PC-3 (cell line): ENCODE measurements at regions not wholly inside any gene's neighbourhood (a gene's known extent, or its start where the extent isn't known, plus 50 kb on each side); places are given as distances from the start of the nearest gene placed in this dataset.

Source experiments
- EZH2 ChIP-seq: fragments of 300-600 bp; sonication (generic); IDR thresholded peaks from one replicate; pipeline ENCODE4 v1.6.1; 2017; ENCODE audit warnings: antibody characterized with exemption, mild to moderate bottlenecking, low read length; ENCODE audit not compliant: unreplicated experiment
- TF ChIP-seq, protein P1 (sequence below): fragments of 300-600 bp; sonication (generic); conservative IDR thresholded peaks from 2 replicates; pipeline ENCODE4 v1.5.1; 2017; ENCODE audit warnings: antibody characterized with exemption, low read depth, mild to moderate bottlenecking, low read length

DNA sequence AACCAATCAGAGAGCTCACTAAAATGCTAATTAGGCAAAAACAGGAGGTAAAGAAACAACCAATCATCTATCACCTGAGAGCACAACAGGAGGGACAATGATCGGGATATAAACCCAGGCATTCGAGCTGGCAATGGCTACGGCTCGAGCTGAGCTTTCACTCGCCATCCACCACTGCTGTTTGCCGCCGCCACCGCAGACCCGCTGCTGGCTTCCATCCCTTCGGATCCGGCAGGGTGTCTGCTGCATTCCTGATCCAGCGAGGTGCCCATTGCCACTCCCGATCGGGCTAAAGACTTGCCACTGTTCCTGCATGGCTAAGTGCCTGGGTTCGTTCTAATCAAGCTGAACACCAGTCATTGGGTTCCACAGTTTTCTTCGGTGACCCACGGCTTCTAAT is 236.7 kb upstream of the DLGAP1 start:
- TF ChIP-seq, protein P1, sequence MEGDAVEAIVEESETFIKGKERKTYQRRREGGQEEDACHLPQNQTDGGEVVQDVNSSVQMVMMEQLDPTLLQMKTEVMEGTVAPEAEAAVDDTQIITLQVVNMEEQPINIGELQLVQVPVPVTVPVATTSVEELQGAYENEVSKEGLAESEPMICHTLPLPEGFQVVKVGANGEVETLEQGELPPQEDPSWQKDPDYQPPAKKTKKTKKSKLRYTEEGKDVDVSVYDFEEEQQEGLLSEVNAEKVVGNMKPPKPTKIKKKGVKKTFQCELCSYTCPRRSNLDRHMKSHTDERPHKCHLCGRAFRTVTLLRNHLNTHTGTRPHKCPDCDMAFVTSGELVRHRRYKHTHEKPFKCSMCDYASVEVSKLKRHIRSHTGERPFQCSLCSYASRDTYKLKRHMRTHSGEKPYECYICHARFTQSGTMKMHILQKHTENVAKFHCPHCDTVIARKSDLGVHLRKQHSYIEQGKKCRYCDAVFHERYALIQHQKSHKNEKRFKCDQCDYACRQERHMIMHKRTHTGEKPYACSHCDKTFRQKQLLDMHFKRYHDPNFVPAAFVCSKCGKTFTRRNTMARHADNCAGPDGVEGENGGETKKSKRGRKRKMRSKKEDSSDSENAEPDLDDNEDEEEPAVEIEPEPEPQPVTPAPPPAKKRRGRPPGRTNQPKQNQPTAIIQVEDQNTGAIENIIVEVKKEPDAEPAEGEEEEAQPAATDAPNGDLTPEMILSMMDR: no peak
- no peak for TF ChIP-seq EZH2
